ENCODE measurements at regions not wholly inside any gene's neighbourhood (a gene's known extent, or its start where the extent isn't known, plus 50 kb on each side); places are given as distances from the start of the nearest gene placed in this dataset.

DNA sequence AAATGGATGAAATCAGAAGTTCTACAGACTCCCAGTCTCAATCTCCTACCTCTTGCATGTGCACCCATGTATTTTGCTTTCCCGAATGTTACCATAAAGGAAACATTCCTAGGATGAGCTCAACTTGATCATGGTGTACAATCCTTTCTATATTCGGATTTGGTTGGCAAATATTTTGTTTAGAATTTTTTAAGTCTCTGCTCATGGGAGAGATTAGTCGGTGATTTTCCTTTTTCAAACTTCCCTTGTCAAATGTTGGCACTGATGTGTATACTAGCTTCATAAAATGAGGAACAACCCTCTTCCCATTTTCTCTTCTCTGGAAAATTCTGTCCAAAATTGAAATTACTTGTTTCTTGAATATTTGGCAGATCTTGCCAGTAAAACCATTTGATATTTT is 317.6 kb upstream of the RASGRP1 start:
- TF ChIP-seq, protein P1, sequence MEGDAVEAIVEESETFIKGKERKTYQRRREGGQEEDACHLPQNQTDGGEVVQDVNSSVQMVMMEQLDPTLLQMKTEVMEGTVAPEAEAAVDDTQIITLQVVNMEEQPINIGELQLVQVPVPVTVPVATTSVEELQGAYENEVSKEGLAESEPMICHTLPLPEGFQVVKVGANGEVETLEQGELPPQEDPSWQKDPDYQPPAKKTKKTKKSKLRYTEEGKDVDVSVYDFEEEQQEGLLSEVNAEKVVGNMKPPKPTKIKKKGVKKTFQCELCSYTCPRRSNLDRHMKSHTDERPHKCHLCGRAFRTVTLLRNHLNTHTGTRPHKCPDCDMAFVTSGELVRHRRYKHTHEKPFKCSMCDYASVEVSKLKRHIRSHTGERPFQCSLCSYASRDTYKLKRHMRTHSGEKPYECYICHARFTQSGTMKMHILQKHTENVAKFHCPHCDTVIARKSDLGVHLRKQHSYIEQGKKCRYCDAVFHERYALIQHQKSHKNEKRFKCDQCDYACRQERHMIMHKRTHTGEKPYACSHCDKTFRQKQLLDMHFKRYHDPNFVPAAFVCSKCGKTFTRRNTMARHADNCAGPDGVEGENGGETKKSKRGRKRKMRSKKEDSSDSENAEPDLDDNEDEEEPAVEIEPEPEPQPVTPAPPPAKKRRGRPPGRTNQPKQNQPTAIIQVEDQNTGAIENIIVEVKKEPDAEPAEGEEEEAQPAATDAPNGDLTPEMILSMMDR (IDR thresholded peaks at IDR 0.05; ENCODE audit: insufficient read depth, low read length, poor library complexity, severe bottlenecking) = no peak
- no peak for TF ChIP-seq EZH2phosphoT487 (conservative IDR thresholded peaks at IDR 0.05; ENCODE audit: low read length)

All from SU-DHL-6 (cell line).